ENCODE measurements at regions not wholly inside any gene's neighbourhood (a gene's known extent, or its start where the extent isn't known, plus 50 kb on each side); places are given as distances from the start of the nearest gene placed in this dataset.

DNA sequence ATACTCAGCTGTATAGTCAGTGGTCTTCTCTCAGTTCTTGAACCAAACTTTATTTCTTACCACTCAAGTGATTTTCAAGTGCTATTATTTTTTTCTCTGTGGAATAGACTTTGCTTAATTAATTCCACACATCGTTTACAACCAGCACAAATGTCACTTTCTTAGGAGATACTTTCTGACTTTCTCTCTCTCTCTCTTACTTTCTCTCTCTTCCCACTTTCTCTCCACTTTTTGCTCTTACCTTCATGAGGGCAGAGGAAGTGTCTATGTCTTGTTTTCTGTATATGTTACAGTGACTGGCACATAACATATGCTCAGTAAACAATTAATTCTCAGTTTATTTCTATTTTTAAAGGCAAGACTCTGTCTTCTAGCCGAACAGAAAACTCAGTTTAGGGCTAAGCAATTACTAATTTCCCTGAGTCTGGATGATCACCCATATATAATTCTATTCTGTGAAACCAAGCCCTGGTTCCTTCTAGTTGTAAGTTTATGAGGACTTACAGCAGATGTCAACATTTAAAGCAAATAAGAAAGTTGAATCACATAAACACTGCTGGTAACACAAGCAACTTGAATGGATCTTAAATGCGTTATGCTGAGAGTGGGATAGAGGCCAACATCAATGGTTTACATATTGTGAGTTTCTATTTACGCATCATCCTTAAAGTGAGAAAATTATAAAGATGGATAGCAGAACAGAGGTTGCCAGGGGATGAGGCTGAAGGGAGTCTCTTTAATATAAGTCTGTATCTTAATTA lies 791.4 kb downstream of the MTRR start:
- Histone ChIP-seq H3K79me2 (ENCODE audit: insufficient read depth, low read length) (no peaks in the 10 kb centered on the region), H3K27ac (ENCODE audit: low read depth, low read length) (no peak overlapping the region), H3K4me2 (ENCODE audit: low read depth, low read length, poor library complexity, severe bottlenecking) (no peak overlapping the region), H3K9ac (ENCODE audit: low read length) (no peak overlapping the region), H2AFZ (ENCODE audit: low read depth, low read length, severe bottlenecking) (no peak overlapping the region), H3K9me2 (replicated peaks; ENCODE audit: insufficient read depth, low read length) (no peaks in the 10 kb centered on the region), H3K36me3 (ENCODE audit: low read length) (no peaks in the 10 kb centered on the region), H3K9me3 (ENCODE audit: insufficient read depth, low read length) (no peaks in the 10 kb centered on the region), H3K27me3 (ENCODE audit: low read length) (no peaks in the 10 kb centered on the region), H3F3A (ENCODE audit: insufficient read depth) (no peaks in the 10 kb centered on the region), H4K20me1 (ENCODE audit: low read depth, low read length) (no peaks in the 10 kb centered on the region), H3K4me3 (ENCODE audit: insufficient read depth, low read length, poor library complexity, severe bottlenecking) (no peak overlapping the region)
- no peak for TF ChIP-seq EZH2phosphoT487 (conservative IDR thresholded peaks at IDR 0.05; ENCODE audit: low read length)
- TF ChIP-seq, protein P1, sequence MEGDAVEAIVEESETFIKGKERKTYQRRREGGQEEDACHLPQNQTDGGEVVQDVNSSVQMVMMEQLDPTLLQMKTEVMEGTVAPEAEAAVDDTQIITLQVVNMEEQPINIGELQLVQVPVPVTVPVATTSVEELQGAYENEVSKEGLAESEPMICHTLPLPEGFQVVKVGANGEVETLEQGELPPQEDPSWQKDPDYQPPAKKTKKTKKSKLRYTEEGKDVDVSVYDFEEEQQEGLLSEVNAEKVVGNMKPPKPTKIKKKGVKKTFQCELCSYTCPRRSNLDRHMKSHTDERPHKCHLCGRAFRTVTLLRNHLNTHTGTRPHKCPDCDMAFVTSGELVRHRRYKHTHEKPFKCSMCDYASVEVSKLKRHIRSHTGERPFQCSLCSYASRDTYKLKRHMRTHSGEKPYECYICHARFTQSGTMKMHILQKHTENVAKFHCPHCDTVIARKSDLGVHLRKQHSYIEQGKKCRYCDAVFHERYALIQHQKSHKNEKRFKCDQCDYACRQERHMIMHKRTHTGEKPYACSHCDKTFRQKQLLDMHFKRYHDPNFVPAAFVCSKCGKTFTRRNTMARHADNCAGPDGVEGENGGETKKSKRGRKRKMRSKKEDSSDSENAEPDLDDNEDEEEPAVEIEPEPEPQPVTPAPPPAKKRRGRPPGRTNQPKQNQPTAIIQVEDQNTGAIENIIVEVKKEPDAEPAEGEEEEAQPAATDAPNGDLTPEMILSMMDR (IDR thresholded peaks at IDR 0.05; ENCODE audit: insufficient read depth, low read length, poor library complexity, severe bottlenecking), result no peak

DNA sequence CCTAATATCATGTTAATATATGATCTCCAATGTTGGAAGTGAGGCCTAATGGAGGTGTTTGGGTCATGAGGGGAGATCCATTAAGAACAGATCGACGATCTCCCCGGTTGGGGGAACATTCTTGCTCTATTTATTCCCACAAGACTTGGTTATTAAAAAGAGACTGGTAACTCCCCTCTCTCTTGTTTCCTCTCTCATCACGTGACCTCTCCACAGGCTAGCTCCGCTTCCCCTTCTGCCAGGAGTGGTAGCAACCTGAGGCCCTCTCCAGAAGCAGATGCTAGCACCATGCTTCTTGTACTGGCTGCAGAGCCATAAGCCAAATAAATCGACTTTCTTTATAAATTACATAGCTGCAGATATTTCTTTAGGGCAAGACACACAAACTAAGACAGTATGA lies 794.4 kb downstream of the MTRR start:
- H3K36me3 ChIP-seq (ENCODE audit: low read length), result no peaks in the 10 kb centered on the region
- no peak overlapping the region for H2AFZ ChIP-seq (ENCODE audit: low read depth, low read length, severe bottlenecking)
- no peaks in the 10 kb centered on the region for H3K27me3 ChIP-seq (ENCODE audit: low read length)
- no peaks in the 10 kb centered on the region for H3K9me3 ChIP-seq (ENCODE audit: insufficient read depth, low read length)
- H3K9ac ChIP-seq (ENCODE audit: low read length), result no peak overlapping the region
- H3K9me2 ChIP-seq (replicated peaks; ENCODE audit: insufficient read depth, low read length), result no peaks in the 10 kb centered on the region
- H3K27ac ChIP-seq (ENCODE audit: low read depth, low read length), result no peak overlapping the region
- H3F3A ChIP-seq (ENCODE audit: insufficient read depth), result no peaks in the 10 kb centered on the region
- no peak overlapping the region for H3K4me3 ChIP-seq (ENCODE audit: insufficient read depth, low read length, poor library complexity, severe bottlenecking)
- H3K4me2 ChIP-seq (ENCODE audit: low read depth, low read length, poor library complexity, severe bottlenecking), result no peak overlapping the region
- no peak for TF ChIP-seq EZH2phosphoT487 (conservative IDR thresholded peaks at IDR 0.05; ENCODE audit: low read length)
- TF ChIP-seq, protein P1 (IDR thresholded peaks at IDR 0.05; ENCODE audit: insufficient read depth, low read length, poor library complexity, severe bottlenecking), result no peak
- H4K20me1 ChIP-seq (ENCODE audit: low read depth, low read length), result no peaks in the 10 kb centered on the region
- H3K79me2 ChIP-seq (ENCODE audit: insufficient read depth, low read length), result no peaks in the 10 kb centered on the region

DNA sequence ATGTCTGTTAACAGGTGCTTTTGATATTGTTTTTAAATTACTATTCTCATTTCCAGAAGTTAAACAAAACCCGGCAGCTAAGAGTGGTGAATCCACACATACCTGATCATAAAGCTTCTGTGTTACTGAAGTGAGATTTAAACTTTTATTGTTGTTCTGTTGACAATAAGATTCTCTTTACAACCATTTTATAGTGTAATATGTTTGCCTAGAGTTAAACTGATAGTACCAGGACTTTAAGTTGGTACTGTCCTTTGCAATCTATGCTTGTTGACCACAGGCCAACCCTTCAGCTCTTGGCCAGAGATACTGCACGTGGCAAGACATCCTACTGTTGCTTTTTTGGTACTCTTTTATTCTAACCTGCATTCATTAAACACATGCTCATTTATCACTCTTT lies 806.2 kb downstream of the MTRR start:
- Histone ChIP-seq H3K9ac (ENCODE audit: low read length) (no peak overlapping the region), H3K4me3 (ENCODE audit: insufficient read depth, low read length, poor library complexity, severe bottlenecking) (no peak overlapping the region), H3K4me2 (ENCODE audit: low read depth, low read length, poor library complexity, severe bottlenecking) (no peak overlapping the region), H3K9me2 (replicated peaks; ENCODE audit: insufficient read depth, low read length) (no peaks in the 10 kb centered on the region), H3K79me2 (ENCODE audit: insufficient read depth, low read length) (no peaks in the 10 kb centered on the region), H3K9me3 (ENCODE audit: insufficient read depth, low read length) (no peaks in the 10 kb centered on the region), H3K36me3 (ENCODE audit: low read length) (no peaks in the 10 kb centered on the region), H3K27ac (ENCODE audit: low read depth, low read length) (no peak overlapping the region), H3K27me3 (ENCODE audit: low read length) (no peaks in the 10 kb centered on the region), H2AFZ (ENCODE audit: low read depth, low read length, severe bottlenecking) (no peak overlapping the region), H3F3A (ENCODE audit: insufficient read depth) (no peaks in the 10 kb centered on the region), H4K20me1 (ENCODE audit: low read depth, low read length) (no peaks in the 10 kb centered on the region)
- TF ChIP-seq, protein P1 (IDR thresholded peaks at IDR 0.05; ENCODE audit: insufficient read depth, low read length, poor library complexity, severe bottlenecking), result no peak
- TF ChIP-seq EZH2phosphoT487 (conservative IDR thresholded peaks at IDR 0.05; ENCODE audit: low read length), result no peak
